ENCODE measurements at regions not wholly inside any gene's neighbourhood (a gene's known extent, or its start where the extent isn't known, plus 50 kb on each side); places are given as distances from the start of the nearest gene placed in this dataset.

DNA sequence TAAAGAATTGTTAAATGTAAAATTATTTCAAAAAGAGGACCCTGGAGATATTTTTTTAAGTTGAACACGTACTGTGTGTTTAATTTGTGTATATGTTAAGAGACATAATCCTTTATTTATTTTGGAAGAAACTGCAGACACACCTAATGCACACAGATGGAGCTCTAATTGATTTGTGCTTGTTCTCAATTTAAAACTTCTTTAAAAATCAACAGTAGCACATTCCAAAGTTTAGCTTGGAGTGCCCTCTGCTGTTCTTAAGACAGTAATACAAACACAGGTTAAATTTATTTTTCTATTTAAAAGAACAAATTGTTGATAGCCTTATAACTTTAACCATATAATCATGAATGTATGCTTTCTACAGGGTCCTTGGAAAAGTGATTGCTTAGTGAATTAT lies 277.6 kb upstream of the ADAMTS16 start:
- peak; percentile 18 for DNase-seq

- DNase-seq, result no peak
These were observed 273.9 kb upstream of the ADAMTS16 start for GRCh38 chr5:4866131-4866659.

DNA sequence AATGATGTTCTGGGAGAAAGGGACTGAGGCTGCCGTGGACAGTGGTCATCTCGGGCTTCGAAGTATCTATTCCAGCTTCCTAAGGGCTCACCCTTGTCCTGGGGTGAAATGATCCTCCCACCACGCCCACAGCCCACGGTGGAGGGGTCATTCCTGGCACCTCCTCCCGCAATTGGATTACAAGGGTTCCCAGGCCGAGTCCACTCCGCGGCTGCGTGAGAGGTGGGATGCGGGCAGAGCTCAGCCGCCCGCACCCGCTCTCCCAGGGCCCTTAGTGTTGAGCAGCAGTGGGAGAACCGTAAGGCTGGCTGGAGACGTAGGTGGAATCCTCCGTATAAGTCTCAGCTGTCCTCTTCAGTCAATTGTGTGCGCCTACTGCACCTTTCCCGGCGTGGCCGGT lies 273.3 kb upstream of the ADAMTS16 start:
- no peak for DNase-seq

DNA sequence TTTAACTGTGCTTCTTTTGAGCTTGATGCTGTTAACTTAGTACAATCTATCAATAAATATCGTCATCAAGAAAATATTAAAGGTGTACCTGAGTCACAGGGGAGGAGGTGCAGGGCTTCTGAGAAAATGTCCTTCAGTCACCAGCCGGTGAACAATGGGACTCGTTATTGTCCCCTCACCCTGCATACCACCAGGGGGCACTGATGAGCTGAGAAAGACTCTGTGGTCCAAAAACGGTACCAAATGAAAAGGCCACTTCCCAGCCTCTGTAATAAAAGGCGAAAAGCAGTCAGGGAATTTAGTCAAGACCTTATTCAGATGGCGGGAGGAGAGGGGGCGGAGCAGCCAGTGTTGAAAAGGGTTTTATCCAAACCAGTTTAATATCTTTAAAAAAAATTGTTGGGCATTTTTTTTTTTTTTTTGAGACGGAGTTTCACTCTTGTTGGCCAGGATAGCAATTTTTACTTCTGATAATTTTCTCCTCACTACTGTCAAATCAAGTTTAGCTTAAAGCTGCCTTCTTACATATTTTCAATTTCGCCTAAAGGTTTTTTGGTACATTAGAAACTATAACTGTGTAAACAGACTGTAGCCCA lies 271.9 kb upstream of the ADAMTS16 start:
- DNase-seq, result peak; percentile 68

DNA sequence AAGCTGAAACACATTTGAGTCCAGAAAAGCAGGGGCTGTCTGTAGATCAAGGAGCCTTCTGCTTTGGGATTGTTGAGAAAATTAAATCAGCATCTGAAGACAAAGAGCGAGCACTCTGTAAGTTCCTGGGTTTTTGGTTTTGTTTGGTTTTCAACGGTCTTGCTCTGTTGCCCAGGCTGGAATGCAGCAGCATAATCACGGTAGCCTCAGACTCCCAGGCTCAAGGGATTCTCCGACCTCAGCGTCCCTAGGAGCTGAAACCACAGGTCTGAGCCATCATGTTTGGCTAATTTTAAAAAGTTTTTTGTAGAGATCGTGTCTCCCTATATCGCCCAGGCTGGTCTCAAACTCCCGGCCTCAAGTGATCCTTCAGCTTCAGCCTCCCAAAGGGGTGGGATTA lies 266.5 kb upstream of the ADAMTS16 start:
- DNase-seq, result no peak

DNA sequence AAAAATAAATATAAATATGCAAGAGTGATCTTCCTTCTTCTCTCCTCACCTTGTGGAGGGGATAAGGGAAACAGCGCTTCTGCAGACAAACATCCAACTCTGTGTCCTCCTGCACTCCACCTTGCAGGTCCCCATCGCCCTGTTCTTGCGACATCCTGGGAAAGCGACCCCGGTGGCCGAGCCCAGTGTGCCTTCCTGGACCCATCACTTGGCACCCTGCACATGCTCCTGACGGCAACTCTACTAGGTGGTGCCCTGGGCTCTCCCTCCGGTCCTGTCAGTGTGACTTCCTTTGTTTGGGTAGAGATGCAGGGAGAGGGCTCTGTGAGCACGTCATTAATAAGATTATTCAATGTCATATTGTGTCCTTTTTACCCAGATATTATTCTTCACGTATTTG lies 266.0 kb upstream of the ADAMTS16 start:
- DNase-seq, result no peak

GRCh38 chr5:4875942-4876341 lies 264.2 kb upstream of the ADAMTS16 start:
- DNase-seq, result no peak

DNA sequence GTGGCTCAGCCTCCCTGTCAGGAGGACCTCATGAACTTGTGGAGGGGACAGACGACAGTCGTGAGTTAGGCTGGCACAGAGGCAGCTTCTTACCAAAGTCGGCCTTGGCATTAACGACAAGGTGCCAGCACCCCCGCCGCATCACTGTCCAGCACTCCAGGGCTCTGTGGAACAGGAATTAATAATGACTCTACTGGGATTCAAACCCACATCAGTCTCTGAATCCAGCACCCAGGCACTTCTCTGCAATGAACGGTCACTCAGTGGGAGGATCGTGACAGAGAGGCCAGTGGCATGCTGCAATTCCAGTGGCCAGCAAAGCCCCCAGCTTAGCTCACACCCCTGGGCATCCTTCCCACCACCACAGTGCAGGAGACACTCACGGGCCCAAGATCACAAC lies 263.3 kb upstream of the ADAMTS16 start:
- DNase-seq, result no peak

DNA sequence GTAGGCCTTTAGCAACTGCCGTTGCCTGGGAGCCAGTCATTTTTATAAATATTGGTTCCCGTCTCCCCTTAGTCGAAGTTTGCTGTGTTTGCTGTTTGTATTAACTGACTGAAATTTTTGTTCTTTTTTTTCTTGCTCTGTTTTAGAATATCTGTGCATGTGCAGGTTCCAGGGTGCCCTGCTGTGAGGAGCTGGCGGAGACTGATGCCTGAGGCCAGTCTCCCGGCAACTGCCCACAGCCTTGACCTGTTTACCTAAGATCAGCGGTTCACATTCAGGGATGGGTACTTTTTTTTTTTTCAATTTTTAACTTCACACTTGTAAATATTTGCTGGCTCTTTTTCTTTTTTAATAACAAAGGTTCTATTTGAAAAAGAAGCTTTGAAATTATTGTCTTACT lies 262.6 kb upstream of the ADAMTS16 start:
- DNase-seq, result no peak

GRCh38 chr5:4879075-4879474 lies 261.1 kb upstream of the ADAMTS16 start:
- no peak for DNase-seq

DNA sequence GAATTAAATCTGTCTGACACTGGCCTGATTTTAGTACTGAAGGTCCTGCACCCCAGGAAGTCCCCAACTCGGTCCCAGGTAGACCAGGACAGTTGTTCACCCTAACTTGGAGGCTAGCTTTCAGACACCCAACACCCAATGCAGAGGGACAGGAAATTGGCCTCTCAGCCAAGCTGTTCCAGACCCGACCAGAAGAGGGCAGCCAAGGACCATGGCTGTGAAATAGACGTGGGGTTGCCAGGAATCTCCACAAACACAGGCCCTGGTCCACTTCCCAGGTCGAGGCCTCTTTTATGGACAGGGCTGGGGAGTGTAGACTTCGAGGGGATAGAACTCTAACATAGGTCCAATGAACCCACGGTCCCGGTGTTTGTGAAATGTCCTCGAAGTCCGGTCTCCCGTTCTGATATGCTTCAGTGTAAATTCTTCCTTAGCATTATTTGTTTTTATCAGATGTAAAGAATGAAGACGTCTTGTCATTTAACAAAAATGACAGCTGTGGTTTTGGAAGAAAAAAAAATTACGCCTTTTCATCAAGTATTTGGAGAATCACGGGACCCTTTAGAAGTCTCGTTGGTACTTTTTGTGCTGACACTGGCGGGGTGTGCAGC lies 260.3 kb upstream of the ADAMTS16 start:
- peak; percentile 59 for DNase-seq

DNA sequence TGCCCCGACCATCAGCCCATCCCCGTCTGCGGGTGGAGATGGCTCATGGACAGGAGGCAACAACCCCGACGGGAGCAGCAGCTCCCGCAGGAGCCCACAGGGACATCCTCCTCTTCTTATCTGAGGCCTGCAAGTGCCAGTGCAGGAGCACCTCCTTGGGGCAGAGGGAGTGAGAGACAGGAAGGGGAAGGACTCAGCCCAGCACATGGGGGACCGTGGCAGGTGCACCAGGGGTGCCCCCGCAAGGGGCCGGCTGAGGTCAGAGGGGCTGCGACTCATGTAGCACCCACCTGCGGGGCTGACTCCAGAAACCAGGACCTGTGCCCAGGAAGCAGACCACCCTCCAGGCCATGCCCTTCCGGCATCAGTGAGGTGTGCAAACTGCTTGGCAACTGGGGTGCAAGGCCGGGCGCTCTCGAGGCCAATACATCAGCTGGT lies 259.8 kb upstream of the ADAMTS16 start:
- no peak for DNase-seq

GRCh38 chr5:4881366-4882002 lies 258.6 kb upstream of the ADAMTS16 start:
- DNase-seq, result no peak

DNA sequence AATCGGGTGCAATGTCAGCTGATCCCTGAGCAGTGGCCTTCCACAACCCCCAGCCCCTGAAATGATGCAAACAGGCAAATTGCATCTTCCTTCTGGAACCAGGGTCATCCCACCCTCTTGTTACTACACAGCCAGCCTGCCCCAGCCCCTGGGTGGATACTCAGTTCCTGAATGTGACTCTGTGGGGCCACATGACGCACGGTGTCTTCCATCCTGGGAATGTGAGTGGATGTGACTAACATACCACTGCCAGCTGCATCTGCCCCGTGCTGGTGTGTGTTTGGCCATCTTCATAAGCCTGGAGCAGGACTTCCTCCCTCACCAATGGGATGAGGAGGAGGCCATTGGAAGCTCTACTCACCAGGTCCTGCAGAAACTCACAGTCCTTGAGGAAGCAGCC lies 257.9 kb upstream of the ADAMTS16 start:
- DNase-seq, result no peak

DNA sequence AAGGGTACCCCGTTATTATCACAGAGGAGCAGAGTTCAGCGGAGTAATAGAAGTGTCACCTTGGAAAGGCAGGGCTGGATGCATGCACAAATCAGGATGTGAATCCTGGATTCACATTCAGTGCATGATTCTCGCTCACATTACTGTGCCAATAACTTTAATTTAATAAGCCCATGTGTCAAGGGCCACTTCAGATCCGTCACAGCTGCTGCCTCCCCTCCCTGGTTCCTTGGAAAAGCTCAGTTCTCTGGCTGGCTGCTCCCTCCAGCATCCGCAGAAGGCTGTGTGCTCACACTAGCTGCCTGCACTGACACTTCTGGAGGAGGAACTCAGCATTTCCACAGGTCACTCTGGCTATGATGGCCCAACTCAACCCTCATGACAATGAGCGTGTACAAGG lies 256.8 kb upstream of the ADAMTS16 start:
- no peak for DNase-seq

- DNase-seq, result no peak
These were observed 246.9 kb upstream of the ADAMTS16 start for GRCh38 chr5:4893063-4893744.

DNA sequence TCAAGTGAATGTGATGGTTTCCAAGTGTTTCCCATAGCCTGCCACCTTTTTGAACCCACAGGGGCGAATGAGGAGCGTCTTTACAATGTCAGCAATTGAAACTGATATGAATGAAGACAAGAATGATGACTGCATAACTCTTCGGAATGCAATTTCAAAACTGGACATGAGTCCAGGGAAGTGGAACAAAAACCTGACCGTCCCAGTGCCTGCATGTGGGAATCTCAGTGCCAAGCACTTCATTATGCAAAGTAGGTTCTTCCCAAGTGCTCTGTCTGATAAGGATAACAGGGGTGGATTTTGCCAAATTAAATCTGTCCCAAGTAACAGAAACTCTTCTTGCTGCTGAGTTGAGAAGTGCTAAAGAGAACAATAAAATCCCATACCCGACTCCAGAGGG lies 243.8 kb upstream of the ADAMTS16 start:
- DNase-seq, result no peak

DNA sequence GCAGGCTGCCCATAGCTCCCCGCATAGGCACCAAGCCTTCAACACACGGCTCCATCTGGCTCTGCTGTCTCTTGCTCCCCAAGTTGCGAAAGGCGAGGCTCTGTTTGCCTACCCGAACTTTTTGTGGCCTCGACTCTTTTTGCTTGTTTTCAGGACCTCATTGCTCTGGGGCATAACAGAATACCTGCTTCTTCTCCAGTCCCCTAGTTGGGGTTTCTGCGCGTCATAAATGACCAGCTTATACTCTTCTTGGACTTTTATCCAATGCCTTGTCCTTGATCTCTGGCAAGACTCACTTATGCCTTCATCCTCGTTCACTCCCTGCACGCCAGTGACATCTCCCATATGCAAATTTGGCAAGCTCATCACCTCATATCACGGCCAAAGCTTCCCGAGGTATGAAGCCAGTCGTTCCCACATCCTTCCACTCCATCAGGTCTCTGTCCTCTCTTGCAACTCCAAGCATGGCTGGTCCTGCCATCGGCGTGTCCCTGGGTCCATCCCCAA lies 238.8 kb upstream of the ADAMTS16 start:
- DNase-seq, result no peak

DNA sequence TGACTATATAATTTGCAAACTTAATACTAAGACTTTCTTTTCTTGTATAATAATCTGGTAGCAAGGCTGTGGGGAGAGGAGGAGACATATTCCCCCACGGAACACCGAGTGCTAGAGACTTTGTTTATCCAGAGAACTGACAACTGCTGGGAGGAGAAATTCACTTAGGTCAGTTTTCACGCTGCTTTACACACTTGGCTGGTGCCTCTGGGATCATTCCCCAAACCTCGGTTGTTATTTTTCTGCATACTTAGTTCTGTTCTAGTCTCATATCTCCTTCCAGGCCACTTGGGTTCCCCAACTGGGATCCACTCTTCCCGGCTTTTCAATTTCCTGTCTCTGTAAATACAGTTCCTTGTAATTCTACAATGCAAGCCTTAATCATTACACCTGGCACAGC lies 238.2 kb upstream of the ADAMTS16 start:
- DNase-seq, result no peak

- DNase-seq, result no peak
These were observed 234.2 kb upstream of the ADAMTS16 start for GRCh38 chr5:4905674-4906520.

GRCh38 chr5:4906786-4907185 lies 233.3 kb upstream of the ADAMTS16 start:
- no peak for DNase-seq

GRCh38 chr5:4907571-4907970 lies 232.6 kb upstream of the ADAMTS16 start:
- no peak for DNase-seq

- DNase-seq, result no peak
These were observed 231.0 kb upstream of the ADAMTS16 start for GRCh38 chr5:4909086-4909485.
